OCI-M2 (cell line): ENCODE measurements at regions not wholly inside any gene's neighbourhood (a gene's known extent, or its start where the extent isn't known, plus 50 kb on each side); places are given as distances from the start of the nearest gene placed in this dataset.

ENCODE experiments used
- DNase-seq: peaks from one replicate; lab custom pipeline; 2025; ENCODE audit not compliant: unreplicated experiment; lab: John Stamatoyannopoulos, UW

GRCh38 chr14:81668626-81669274 is 135.1 kb upstream of the SEL1L start:
- no peak for DNase-seq

DNA sequence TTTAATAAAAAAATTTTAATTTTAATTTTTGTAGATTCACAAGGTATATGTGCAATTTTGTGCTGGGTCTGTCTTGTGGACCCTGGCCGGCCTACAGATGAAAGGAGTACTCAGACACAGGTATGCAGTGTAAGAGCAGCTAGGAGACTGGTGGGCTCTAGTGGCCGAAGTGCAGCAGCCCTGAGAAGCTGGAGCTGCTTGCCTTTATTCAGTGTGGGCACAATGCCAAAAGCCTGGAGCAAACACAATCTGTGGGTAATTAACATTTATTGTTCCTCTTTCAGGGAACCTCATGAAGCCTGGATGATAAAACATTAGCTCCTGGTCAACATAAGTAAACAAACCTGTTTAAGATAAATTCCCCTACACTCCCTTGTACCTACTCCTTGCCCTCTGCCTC is 135.7 kb upstream of the SEL1L start:
- no peak for DNase-seq

DNA sequence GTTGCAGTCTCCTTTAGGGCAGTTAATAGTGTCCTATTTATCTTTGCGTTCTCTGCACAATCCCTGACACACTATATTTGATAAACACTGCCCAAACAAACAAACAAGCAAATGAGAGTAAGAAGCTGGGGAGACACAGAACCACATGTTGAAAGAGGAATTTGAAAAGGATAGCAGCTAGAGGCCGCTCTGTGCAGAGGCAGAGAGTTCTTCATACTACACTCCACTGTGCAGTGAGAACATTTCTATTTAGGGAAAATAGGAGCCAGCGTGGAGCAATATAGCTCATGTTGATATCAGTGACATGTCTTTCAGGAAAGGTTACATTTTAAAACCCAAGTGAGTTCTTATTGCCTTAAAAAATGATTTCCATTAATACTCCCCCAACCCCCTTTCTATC is 140.3 kb upstream of the SEL1L start:
- DNase-seq, result no peak

DNA sequence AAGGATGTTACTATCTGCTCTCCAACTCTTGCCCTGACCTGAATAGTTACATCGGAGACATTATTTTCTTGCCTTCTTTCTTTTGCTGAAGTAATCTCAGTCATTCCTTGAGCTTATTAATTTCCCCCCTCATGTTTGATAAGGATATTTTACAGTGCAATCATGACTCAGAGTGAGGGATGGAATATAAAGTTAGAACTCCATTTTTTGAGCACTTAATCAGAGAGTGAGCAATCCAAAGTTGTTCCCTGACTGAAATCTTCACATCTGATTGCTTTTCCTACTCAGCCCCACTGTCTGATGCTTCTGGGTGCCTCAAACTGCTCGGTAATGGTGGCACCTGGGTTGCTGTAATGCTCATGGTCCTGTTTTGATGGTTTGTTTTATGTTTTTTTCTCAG is 142.7 kb upstream of the SEL1L start:
- DNase-seq, result no peak

DNA sequence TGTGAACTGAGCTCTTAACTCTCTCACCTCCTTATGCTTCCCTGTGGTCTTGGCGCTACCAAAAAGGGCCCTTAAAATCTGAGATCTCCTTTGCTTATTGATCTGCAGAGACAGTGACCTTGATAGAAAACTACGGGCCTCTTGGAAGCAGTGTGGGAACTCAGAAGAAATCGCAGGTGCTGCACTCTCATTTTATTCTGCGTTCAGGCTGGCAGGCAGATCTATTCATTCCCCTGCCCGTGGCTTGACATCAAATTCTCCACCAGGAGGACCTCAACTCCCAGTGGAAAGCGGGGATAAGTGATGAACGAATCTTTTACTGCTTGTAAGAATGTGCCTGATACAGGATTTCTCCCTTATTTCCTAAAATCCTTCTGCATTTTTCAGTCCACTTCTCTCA is 143.2 kb upstream of the SEL1L start:
- DNase-seq, result no peak

DNA sequence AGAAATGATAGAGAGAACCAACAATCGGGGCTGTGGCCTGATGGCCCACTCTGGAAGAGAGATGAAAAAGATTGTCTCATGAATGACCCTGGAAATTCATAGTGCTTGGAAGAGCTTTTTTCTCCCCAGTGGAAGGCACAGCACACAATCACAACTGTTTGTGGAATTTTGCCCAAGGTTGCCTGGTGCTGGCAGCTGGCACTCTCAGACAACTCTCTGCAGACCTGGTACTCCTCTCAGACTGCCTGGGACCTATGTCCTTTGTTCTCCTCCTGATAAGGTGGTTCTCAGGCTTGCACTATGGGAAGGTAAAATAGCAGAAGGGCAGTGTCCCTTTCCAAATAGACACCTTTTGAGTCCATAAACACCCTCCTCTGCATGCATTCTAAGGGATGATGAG is 144.1 kb upstream of the SEL1L start:
- DNase-seq, result no peak

- DNase-seq, result no peak
Observed at GRCh38 chr14:81679226-81679625, 145.6 kb upstream of the SEL1L start.

- no peak for DNase-seq
Observed at GRCh38 chr14:81681541-81681940, 147.9 kb upstream of the SEL1L start.

- DNase-seq, result no peak
Observed at GRCh38 chr14:81682134-81682533, 148.5 kb upstream of the SEL1L start.

DNA sequence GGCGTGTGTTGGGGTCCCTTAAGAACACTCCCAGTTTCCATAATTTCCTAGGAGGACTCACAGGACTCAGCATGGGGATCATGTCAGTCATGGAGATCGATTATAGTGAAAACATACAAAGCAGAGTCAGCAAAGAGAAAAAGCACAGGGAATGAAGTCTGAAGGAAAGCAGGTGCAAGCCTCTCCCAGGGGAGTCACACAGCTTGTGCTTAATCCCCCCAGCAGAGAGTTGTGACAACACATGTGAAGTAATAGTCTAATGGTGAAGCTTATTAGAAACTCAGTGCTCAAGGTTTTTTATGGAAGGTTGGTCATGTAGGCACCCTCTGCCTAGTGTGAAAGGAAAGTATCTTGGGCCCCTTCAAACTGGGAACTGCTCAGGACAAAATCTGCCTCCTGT is 149.0 kb upstream of the SEL1L start:
- DNase-seq, result no peak

DNA sequence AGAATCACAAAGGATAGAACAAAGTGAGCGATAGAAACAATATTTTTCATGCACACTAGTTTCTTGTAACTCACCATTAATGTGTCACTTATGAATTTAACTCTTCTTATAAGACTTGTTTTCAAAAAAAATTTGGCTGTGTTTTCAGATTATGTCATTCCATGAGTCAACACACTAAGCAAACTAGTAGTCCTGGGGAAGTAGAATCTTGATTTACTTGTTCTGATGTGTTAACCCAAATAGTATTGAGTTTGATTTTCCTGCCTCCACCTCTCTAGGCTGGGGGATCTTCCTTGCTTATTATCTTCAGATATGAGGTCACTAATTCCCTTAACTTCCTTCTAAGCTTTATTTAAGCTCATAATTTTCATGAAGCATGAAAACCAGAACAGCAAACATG is 151.0 kb upstream of the SEL1L start:
- no peak for DNase-seq

DNA sequence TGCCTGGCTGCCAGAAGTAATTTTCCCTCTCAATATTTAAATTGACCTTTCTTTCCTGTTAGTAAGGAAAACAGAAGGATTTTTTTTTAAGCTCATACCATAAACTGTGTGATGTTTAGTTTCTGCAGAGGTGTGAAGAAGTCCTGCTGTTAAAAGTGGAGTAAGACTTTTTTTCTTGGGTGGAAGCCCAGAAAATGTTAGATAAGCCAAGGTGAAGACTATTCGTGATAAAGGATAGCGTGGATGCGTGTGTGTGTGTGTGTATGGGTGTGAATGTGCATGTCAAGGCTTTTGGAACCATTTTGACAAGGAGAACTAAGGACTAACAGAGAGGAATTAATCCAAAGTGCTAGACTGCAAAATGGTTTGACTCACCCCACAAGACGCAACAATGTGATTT is 152.9 kb upstream of the SEL1L start:
- no peak for DNase-seq

DNA sequence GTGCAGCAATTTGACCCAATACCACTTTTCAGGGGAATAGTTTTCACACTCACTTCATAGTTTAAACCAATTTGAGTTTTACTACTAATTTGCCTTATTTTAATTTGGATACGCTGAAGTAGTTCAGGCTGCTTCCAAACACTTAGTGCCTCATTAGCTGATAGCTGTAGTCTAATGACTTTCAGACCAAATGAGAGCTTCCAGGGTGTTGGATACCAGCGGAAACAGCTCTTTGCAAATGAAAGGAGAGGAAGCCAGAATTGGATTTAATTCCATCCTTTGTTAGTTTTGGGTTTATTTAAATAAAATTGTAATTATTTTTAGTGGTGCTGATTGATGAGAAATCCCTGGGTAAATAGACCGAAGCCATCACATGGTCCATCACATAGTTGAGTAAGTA is 158.3 kb upstream of the SEL1L start:
- no peak for DNase-seq

GRCh38 chr14:81694419-81694818 is 160.8 kb upstream of the SEL1L start:
- no peak for DNase-seq

DNA sequence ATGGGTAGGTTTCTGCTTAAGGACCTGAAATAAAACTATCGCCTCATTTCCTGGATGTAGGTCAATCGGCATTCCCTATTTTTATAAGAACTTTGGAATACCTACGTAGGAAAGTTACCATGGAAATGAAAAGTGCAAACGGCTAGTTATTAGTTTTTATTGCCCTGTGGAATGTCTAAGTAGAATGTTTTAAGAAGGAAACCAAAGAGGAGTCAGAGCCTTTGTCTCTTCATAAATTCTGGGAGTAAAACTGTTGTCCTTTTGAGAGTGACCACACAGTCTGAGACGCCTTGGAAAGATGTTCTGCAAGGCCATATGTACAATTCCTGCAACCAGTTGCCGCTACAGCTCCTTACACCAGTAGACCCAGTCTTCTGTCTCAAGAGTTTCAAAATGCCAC is 176.0 kb upstream of the SEL1L start:
- DNase-seq, result no peak

DNA sequence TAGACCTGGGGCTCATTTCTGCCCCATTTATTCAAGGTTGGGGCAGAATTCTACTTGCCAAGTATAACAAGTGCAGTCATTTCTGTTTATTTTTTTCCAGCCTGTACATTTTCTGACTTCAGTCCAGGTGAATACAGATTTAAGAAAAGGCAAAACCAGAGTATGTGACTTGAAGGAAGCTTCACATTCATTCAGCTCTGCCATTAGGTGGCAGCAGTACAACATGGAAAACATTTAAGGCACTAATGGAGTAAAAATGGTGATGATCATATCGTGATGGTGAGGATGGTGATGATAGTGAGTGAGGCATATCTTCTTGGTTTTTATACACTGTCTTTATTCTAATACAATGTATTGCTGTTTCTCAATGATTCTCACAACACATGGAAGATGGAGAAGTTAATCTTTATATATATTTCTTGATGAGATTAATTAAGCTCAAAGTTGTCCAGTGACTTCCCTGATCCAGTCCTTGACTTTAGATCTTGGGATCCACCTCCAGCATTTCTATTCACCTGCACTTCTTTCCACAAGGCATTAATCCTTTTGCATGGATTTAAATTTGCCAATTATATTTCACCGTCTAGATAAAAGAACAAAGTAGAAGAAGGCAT is 176.7 kb upstream of the SEL1L start:
- no peak for DNase-seq

DNA sequence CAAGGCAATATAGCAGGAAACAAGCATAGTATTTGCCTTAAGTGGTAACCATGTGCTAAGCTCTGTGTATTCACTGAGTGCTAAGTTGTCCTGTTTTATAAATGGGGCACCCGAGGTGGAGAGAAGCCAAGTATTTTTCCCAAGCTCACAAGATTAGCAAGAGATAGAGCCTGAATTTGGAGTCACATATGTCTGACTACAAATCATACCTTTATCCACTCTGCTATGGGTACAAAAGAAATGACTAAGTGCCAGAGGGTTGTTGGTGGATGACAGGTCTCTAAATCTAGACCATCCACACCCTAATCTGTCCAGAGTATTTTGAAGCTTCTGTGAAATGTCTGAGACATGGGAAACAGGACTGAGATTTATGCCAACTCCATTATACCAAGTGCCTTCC is 182.1 kb upstream of the SEL1L start:
- DNase-seq, result no peak

GRCh38 chr14:81716953-81717352 is 183.3 kb upstream of the SEL1L start:
- DNase-seq, result no peak

- no peak for DNase-seq
Observed at GRCh38 chr14:81723956-81724355, 190.3 kb upstream of the SEL1L start.

DNA sequence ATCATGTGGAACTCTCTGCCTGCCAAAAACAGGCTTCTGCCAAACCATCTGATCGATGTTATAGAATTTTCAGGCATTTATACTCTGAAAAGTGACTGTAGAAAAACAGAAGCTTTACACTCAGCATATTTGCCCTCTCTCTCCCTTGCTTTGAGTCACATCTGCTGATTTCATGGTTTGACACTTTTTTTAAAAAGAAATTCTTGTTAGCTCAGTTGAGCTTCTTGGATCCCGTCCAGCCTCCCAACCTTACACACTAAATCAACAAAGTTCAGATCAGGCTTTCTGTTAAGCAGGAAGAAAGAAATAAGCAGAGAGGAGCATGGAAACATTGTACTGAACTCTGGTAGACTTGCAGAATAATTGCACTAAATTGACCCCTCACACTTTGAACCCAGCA is 193.6 kb upstream of the SEL1L start:
- DNase-seq, result no peak

- no peak for DNase-seq
Observed at GRCh38 chr14:81728447-81728846, 194.8 kb upstream of the SEL1L start.

GRCh38 chr14:81729622-81730021 is 196.0 kb upstream of the SEL1L start:
- DNase-seq, result no peak

DNA sequence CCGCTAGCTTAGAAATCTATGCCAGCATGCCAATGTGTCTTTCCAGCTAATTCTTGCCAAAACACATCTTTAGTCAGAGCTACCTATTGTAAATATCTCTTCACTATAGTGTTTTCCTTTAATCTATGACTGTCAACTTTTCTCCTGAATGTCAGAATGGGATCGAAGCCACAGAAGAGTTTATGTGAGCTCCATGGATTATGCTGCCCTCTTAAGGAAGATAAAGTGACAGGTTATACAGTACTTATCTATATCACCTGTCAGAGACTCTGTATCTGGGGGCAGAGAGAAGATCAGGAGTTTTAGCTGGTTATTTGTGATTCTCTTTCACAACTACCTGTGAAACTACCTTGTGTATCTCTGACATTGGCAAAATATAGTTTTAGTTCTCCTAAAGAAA is 204.3 kb upstream of the SEL1L start:
- DNase-seq, result no peak
